Stimulated activated CD4-positive, alpha-beta T cell treated with anti-CD3 and anti-CD28 coated beads, Interleukin-2, amount 100 ng/mL, for 48 hours (primary cell): ENCODE measurements at regions not wholly inside any gene's neighbourhood (a gene's known extent, or its start where the extent isn't known, plus 50 kb on each side); places are given as distances from the start of the nearest gene placed in this dataset.
"Not testable (repeated sequence)": the region's sequence is repeated elsewhere in the genome, so short reads cannot be mapped to it uniquely, and the experiment has no call there.

Experiments used
- DNase-seq, 2 donors: peaks; one replicate each; pipeline ENCODE4 v3.0.0-alpha.2; 2020

- no peak for DNase-seq
Measured at GRCh38 chr3:160047876-160048275, 59.2 kb downstream of the IL12A start.

DNA sequence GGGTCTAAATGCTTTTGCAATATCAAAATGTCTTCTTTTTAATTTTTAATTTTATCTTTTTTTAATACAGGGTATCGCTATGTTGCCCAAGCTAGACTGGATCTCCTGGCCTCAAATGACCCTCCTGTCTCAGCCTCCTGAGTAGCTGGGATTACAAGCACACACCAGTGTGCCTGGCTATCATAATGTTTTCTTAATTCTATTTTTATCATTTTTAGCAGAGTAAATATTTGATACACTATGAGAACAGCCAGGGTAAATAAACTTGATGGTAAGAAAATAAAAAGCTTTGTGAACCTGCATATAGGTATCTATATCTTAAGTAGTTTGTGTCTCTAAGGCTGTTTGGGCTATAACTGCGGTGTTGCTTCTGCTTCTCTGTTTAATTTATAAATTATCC lies 60.4 kb downstream of the IL12A start:
- no peak for DNase-seq

- no peak for DNase-seq
Measured at GRCh38 chr3:160049565-160049964, 60.9 kb downstream of the IL12A start.

DNA sequence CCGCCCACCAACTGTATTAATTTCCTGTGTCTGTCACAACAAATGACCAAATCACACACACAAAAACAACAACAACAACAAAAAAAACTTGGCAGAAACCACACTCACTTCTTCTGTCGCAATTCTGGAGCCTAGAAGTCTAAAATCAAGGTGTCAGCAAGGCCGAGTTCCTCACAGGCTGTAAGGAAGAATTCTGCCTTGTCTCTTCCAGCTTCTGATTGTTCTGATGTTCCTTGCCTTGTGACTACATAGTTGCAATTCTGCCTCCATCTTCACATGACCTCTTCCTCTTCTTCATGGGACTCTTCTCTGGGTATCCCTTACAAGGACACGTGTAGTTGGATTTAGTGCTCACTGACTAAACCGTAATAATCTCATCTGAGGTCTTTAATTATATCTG lies 61.4 kb downstream of the IL12A start:
- DNase-seq = no peak

DNA sequence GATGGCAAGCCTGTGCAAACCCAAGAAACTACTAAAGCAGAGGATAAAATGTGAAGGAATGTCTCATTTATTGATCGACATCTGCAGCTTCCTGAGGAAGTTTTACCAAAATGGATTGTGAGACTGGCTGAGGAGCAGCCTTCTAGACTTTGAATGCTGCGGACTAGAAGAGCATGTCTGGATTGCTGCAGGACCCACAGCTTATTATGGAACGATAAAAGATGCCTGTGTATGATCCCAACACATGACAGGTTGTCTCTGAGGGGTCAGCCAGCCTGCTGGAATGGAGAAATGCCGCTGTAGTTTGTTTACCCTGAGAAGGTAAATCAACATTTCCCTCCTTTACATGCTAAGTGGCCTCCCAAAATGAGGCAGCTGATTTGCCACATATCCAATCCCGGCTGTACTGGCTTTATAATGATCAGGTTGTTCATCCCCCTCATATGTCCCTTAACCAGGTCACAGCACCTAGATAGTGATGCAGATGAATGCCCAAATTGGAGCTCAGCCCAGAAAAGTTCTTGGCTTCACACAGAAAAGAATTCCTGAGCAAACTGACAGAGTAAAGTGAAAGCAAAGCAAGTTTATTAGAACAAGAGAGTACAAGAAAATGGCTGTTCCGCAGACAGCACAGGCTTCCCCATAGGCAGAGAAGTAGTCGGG lies 63.9 kb downstream of the IL12A start:
- DNase-seq = no peak

GRCh38 chr3:160053048-160053391 lies 64.4 kb downstream of the IL12A start:
- DNase-seq = no peak

DNA sequence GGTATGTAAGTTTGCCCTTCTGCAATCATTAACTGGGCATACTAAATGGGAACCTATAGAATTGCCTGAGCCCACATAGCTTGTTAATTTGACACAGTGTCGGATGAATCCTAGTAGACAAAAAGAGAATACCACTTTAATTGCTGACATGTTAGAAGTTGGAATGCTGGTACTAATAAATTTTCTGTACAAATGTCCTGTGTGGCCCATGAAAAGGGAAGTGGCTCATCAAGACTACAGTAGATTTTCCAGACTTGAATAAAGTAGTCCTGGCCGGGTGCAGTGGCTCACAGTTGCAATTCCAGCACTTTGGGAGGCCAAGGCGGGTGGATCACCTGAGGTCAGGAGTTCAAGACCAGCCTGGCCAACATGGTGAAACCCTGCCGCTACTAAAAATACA lies 66.2 kb downstream of the IL12A start:
- DNase-seq = not testable (repeated sequence)

- no peak for DNase-seq
Measured at GRCh38 chr3:160055659-160056058, 67.0 kb downstream of the IL12A start.

GRCh38 chr3:160057331-160057730 lies 68.7 kb downstream of the IL12A start:
- DNase-seq = no peak

GRCh38 chr3:160060409-160061027 lies 71.9 kb downstream of the IL12A start:
- DNase-seq = no peak

DNA sequence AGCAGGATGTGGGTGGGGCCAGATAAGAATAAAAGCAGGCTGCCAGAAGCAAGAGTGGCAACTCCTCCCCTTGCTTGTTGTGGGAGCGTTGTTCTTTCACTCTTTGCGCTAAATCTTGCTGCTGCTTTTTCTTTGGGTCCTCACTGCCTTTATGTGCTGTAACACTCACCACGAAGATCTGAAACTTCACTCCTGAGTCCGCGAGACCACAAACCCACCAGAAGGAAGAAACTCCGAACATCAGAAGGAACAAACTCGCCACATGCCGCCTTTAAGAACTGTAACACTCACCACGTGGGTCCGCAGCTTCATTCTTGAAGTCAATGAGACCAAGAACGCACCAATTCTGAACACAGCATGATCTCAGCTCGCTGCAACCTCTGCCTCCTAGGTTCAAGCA lies 72.9 kb downstream of the IL12A start:
- DNase-seq = no peak

- DNase-seq = no peak
Measured at GRCh38 chr3:160065282-160065681, 76.6 kb downstream of the IL12A start.

DNA sequence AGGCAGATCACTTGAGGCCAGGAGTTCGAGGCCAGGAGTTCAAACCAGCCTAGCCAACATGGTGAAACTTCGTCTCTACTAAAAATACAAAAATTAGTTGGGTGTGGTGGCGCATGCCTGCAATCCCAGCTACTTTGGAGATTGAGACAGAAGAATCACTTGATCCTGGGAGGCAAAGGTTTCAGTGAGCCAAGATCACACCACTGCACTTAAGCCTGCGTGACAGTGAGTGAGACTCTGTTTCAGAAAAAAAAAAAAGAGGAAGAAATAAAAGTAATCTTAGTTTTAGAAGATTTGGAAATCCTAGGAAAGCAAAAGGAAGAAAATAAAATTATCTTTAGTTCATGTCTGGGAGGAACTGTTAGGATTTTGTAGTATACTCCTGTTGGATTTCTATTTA lies 77.2 kb downstream of the IL12A start:
- DNase-seq = no peak

DNA sequence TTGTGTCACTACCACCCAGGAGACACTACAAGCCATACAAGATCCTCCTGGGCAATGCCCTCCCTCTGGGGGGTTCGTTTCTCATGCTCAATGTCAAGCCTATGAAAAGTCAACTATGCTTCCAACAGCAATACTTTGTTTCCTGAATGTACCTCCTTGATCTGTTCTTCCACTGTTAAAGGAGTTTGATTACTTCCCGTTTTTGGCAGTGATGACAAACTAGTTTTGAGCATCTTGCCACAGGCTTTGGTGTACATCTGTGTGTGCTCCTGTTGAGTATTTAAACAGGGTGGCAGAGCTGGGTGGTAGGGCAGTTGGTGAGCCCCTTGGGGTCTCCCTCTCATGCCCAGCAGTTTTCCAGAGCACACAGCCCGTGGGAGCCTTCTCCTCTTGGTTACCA lies 81.4 kb downstream of the IL12A start:
- DNase-seq = no peak

DNA sequence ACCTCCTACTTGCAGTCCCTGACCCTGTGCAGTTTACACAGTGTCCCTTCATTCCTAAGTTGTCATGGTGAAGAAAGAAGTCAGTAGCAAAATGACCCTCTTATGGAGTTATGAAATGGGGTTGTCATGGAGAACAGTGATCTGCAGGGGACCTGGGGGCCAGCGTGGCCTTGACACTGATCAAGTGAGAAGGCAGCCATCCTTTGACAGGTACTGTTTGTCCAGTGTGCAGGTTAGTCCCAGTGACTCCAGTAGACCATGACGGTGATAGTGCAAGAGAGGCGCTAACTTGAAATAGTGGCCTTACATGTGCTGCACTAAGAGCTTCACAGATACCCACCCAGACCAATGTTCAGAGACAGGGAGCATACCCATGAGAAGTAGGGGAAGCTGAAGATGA lies 87.9 kb downstream of the IL12A start:
- DNase-seq = no peak

DNA sequence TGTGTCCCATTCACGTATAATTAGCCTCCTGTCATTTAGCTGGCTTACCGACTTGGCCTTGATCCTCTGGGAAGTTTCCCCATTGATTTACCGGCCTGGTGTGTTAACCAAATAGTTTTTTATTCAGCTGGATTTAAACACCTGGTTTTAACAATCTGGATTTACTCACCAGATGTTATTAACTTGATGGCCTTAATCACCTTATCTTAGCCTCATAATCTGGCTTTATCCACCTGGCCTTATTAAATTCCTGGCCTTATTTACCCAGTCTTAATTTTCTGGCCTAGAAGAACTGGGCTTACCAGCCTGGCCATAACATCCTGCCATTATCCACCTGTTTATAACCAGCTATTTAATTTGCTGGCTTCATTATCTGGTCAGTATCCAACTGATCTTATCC lies 89.9 kb downstream of the IL12A start:
- no peak for DNase-seq

DNA sequence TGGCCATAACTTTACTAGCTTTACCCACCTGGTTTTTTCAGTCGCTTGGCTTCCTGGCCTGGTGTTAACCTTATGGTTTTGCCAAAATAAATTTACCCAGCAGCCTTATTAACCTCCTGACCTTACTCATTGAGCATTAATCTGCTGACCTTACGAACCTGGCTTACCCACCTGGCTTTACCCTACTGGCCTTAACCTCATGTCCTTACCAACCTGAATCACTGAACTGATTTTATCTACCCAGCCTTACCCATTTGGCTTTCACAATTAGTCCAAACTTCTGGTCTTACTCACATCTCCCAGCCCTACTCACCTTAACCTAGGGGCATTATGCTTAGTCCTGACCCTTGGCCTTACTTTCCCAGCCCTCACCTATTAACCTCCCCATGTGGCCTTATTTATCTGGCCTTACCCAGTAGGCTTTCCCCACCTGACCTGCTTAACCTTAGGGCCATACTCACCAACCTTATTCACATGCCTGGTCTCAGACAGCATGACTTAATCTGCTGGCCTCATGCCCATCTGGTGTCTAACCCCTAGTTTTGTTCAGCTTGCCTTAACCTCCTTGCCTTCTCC lies 93.4 kb downstream of the IL12A start:
- DNase-seq = no peak

GRCh38 chr3:160084998-160085397 lies 96.4 kb downstream of the IL12A start:
- no peak for DNase-seq

GRCh38 chr3:160088492-160089137 lies 100.0 kb downstream of the IL12A start:
- no peak for DNase-seq

- DNase-seq = no peak
Measured at GRCh38 chr3:160090653-160091052, 102.0 kb downstream of the IL12A start.

DNA sequence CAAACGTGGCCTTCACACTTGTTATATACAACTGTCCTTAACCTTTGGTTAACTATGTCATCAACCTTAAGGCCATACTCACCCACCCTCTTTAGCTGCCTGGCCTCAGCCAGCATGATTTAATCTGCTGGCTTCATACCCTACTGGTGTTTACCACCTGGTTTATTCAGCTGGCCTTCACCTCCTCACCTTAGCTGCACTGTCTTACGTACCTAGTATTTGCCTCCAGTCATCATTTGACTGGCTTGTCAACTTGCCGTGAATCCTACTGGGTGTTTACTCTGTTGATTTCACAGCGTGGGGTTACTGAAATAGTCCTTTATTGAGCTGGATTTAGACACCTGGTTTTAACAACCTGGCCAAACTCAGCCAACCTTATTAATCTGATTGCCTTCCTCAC lies 102.8 kb downstream of the IL12A start:
- no peak for DNase-seq

DNA sequence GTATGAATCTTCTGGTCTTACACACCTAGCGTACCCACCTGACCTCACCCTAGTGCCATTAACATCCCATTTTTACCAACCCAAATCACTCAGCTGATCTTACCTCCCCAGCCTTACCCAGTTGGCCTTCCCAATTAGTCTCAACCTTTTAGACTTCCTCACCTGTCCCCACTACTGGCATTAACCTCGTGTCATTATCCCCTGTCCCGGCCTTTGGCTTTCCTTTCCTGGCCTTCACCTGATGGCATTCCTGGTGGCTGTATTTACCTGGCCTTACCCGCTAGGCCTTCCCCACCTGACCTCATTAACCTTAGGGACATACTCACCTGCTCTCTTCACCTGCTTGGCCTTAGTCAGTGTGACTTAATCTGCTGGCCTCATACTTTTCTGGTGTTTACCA lies 104.1 kb downstream of the IL12A start:
- DNase-seq = no peak

- no peak for DNase-seq
Measured at GRCh38 chr3:160094562-160094961, 105.9 kb downstream of the IL12A start.

DNA sequence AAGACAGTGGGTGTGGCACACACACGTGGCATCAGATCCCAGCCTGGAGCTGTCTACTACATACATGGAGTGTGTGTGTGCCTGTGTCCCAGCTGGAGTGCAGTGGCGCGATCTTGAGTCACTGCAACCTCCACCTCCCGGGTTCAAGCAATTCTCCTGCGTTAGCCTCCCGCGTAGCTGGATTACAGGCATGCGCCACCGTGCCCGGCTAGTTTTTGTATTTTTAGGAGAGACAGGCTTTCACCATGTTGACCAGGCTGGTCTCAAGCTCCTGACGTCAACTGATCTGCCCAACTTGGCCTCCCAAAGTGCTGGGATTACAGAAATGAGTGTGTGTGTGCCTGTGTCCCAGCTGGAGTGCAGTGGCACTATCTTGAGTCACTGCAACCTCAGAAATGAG lies 108.8 kb downstream of the IL12A start:
- no peak for DNase-seq
